Stimulated activated CD4-positive, alpha-beta T cell treated with anti-CD3 and anti-CD28 coated beads, Interleukin-4, amount 100 ng/mL, for 48 hours (primary cell): ENCODE measurements at regions not wholly inside any gene's neighbourhood (a gene's known extent, or its start where the extent isn't known, plus 50 kb on each side); places are given as distances from the start of the nearest gene placed in this dataset.
"Not testable (repeated sequence)": the region's sequence is repeated elsewhere in the genome, so short reads cannot be mapped to it uniquely, and the experiment has no call there.

Source experiments
- DNase-seq, 2 donors: peaks; one replicate each; pipeline ENCODE4 v3.0.0-alpha.2; 2020; ENCODE audit warnings: low read depth in 2 of 2

DNA sequence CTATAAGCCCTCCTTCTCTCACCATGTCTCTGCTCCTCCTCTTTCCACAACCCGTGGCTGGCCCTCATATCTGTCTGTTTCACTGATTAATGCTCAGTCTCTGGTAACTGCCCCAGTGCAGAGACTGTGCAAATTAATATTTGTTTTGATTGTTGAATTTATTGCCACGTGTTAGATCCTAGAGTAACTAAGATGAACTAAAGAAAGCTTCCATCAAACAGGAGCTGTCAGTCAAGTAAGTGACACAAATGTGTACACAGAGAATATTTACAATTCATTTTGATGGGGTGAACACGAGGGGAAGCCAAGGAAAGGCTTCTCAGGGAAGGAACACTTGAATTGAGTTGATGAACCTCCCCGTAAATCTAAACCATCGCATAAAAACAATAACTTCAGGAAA lies 182.5 kb downstream of the BAMBI start:
- DNase-seq, result no peak

- no peak for DNase-seq
These were observed 184.9 kb downstream of the BAMBI start for GRCh38 chr10:28862219-28862618.

- DNase-seq, result no peak
These were observed 192.4 kb downstream of the BAMBI start for GRCh38 chr10:28869606-28870201.

GRCh38 chr10:28871665-28872064 lies 194.3 kb downstream of the BAMBI start:
- no peak for DNase-seq

DNA sequence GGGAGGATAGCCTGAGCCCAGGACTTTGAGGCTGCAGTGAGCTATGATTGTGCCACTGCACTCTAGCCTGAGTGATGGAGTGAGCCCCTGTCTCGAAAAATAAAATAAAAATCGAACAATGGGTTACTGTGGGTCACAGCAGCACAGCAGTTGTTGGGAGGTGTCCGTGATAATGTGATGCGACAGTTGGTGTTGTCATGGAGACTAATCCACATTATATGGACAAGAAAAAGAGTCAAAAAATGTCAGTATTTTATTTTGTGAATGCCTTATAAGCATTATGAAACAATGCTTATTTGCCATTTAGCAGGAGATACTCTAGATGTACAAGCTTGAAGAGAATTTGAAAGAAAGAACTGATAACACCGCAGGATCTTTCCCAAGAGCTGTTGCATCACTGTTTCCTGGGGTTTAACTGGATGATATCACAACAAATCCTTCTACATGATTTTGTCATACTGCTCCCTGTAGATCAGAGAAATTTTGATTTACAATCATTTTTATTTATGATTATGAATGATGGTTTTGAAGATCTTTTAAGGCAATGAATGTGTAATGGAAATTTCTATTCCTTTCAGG lies 195.4 kb downstream of the BAMBI start:
- no peak for DNase-seq

DNA sequence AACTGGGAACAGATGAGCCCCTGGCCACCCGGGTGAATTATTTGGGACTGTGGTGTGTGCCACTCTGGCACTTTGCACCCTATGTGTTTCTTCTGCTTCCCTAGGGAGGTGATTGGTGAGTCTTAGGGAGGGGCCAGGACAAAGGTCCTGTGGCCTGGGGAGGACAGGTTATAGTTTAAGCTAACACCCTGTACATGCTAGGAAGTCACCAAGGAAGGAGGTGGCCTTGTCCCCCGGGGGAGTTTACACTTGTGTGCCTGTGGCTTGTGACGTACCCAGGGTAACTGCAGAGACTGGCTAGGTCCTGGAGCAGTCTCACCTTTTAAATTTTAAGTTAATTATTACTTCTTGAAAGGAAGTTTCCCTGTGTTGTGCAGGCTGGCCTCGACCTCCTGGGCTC lies 196.2 kb downstream of the BAMBI start:
- DNase-seq, result no peak

- no peak for DNase-seq
These were observed 196.9 kb downstream of the BAMBI start for GRCh38 chr10:28874210-28874609.

- DNase-seq, result no peak
These were observed 198.3 kb downstream of the BAMBI start for GRCh38 chr10:28875549-28876081.

GRCh38 chr10:28878236-28878970 lies 201.1 kb downstream of the BAMBI start:
- DNase-seq, result no peak

- DNase-seq, result no peak
These were observed 201.9 kb downstream of the BAMBI start for GRCh38 chr10:28879246-28879645.

DNA sequence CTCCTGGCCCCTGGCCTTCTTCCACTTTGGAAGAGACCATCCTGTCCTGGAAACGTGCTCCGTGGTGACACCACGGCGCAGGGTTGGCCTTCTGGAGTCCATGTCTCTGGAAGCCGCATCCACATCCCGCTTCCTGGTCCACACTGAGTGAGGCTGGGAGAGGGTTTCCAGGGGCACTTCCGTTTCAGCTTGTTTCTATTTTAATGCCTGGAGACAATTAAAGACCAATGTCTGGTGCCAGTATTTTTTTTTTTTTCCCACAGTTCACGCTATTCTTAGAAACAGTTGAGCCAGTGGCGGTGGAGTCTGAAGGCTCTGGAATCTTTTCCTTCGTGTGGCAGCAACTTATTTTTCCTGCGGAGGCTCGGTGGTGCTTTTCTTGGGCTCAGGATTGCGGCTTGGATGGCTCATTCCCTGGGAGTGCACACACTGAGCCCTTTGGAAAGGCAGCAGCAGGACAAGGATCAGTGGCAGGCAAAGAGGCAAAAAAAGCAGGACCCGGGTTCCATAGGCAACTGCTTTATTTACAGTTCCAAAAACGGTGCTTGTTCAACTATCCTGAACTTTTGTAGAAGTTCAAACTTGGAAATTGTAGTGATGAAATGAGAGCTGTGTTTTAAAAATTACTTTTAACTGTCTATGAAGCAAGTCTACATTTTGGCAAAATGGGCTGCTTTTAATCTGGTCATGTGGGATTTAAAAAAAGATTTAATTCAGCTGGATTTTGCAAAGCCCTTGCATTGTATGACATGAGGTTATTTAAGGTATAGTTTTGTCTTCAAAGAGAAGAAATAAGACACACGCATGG lies 202.8 kb downstream of the BAMBI start:
- no peak for DNase-seq

DNA sequence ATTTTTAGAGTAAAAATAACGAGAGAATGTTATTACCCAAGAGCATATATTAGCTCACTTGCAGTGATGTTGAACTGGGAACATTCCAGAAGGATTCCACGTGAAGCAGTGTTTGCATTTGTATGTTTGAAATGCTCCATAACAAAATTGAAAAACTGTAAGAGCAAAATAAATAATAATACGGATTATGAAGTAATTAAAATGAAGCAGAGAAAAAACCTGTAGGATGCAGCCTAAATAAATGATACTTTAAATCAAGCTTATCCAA lies 203.3 kb downstream of the BAMBI start:
- DNase-seq, result no peak

GRCh38 chr10:28881171-28881882 lies 204.0 kb downstream of the BAMBI start:
- DNase-seq, result no peak

- no peak for DNase-seq
These were observed 206.6 kb downstream of the BAMBI start for GRCh38 chr10:28883741-28884423.

DNA sequence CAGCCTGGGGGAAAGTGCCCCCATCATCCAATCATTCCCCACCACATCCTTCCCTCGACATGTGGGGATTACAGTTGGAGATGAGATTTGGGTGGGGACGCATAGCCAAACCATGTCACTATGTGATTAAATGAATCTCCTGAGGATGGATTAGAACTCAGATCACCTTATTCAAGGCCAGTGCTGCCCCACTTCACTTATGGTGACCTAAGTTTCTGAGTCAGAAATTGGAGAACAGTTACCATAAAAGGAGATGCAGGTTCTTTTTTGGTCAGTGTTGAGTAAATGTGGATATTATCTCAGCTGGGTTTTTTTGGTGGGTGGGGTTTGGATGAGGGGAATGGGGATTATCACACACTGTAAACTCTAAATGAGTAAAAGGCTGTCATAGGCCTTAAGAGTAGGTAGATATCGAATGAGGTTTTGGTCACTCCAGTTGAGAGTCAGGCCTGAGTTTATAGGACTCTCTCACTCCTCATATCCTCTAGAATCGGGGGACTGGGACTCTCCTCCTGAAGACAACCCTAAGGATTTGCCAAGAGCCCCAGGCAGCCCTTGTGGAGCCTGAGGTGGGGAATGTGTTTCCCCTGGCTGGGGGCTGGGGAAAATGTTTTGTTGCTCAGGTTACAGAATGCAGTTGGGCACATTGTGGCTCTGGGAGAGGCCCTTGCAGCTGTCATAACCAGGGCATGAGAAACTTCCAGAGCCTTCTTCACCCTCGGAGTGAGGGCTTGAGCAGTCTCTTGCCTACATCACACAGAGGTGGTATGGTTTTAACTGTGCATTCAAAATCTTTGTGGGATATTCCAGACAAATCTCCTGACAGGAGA lies 213.0 kb downstream of the BAMBI start:
- DNase-seq, result no peak

GRCh38 chr10:28891058-28891713 lies 213.9 kb downstream of the BAMBI start:
- no peak for DNase-seq

DNA sequence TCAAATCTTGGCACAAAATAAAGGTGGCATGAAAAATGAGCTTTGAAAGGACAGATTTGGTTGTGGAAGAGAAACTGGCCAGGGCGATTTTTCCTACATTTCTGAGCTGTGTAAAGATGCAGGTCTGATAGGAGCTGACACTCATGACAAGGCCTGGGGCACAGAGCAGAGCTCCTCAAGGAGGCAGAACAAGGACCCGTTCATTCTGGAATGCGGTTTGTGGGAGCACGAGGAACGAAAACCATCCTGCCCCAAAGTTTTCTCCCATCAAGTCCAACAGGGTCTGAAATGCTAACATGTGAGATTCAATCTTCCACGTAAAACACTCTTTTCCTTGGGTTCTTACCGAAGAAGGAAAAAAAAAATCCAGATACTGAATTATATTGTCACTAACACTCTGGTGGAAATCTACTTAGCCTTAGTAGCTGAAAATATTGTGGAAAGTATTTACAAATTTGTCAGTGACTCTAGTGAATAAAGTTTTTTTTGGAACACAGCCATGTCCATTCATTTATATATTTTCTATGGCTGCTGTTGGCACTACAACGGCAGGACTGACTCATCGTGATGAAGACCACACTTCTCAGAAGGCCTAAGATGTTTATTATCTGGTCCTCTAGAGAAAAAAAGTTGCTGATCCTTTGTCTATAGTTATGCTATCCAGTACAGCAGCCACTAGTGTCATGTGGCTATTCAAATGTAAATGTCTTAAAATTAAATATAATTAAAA lies 215.7 kb downstream of the BAMBI start:
- no peak for DNase-seq

- DNase-seq, result no peak
These were observed 216.8 kb downstream of the BAMBI start for GRCh38 chr10:28894146-28894545.

DNA sequence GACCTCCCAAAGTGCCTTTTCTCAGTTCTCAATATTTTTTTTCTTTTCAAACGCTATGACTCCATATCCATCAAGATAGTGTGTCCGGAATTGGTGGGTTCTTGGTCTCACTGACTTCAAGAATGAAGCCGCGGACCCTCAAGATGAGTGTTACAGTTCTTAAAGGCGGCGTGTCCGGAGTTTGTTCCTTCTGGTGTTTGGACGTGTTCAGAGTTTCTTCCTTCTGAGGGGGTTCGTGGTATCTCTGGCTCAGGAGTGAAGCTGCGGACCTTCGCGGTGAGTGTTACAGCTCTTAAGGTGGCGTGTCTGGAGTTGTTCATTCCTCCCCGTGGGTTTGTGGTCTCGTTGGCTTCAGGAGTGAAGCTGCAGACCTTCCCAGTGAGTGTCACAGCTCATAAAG lies 218.3 kb downstream of the BAMBI start:
- not testable (repeated sequence) for DNase-seq
